Right renal cortex interstitium (tissue), 3 donors: ENCODE measurements at regions not wholly inside any gene's neighbourhood (a gene's known extent, or its start where the extent isn't known, plus 50 kb on each side); places are given as distances from the start of the nearest gene placed in this dataset.
"Not testable (repeated sequence)": the region's sequence is repeated elsewhere in the genome, so short reads cannot be mapped to it uniquely, and the experiment has no call there.

Experiments used
- DNase-seq, 3 donors: peaks; one replicate each; pipeline ENCODE4 v3.0.0-alpha.2; 2013; ENCODE audit warnings: low read depth in 3 of 3, low spot score in 2 of 3

DNA sequence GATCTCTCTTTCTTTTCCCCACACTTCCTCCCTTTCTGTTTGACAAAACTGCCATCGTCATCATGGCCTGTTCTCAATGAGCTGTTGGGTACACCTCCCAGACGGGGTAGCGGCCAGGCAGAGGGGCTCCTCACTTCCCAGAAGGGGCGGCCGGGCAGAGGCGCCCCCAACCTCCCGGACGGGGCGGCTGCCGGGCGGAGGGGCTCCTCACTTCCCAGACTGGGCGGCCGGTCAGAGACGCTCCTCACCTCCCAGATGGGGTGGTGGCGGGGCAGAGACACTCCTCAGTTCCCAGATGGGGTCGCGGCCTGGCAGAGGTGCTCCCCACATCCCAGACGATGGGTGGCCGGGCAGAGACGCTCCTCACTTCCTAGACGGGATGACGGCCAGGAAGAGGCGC lies 184.3 kb upstream of the FRMD6 start:
- DNase-seq = not testable (repeated sequence)

DNA sequence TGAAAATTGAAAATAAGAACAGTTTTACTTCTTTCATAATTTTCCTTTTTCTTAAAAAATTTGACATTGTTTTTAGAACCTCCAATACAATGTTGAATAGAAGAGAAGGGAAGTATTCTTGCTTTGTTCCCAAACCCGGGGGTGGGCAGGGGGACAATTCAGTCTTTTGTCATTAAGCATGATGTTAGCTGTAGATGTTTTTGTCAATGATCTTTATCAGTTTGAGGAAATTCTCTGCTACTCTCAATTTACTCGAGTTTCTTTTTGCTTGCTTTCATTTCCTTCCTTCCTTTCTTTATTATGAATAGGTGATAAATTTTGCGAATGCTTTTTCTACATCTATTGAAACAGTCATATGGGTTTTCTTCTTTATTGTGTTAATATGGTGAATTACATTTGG lies 183.2 kb upstream of the FRMD6 start:
- no peak for DNase-seq

DNA sequence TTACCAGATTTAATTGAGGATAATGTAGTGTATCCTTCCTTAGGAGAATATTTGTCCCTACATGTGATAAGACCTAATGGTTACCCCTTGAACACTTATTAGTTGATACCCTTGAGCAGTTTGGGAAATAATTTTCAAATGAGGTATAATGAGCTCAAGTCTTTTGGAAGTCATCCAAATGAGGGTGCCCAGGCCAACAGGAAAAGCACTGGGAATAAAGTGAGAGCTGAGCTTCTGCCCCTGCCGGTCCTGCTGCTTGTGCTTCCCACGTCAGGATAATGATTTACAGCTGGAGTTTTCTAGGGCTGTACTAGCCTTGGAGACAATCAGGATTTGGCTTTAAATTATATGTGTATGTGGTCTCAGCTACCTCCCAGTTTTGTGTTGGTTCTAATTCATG lies 178.8 kb upstream of the FRMD6 start:
- no peak for DNase-seq

DNA sequence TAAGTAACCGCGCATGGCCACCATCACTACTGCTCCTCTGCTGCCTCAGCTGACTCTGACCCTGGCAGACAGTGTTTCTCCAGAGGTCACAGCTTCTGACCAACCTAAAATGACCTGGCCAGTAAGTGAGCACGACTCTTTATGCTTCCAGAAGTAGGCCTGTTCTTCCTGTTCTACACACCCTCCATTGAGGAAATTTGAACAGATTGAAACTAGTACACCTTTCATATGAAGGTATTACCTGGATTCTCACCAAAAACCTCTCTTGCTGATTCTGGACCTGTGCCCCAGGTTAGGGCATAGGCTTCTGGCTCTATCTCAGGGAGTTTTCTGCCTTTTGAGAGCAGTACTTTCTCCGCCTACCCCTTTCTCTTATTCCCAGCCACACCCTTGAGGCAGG lies 178.4 kb upstream of the FRMD6 start:
- no peak for DNase-seq

DNA sequence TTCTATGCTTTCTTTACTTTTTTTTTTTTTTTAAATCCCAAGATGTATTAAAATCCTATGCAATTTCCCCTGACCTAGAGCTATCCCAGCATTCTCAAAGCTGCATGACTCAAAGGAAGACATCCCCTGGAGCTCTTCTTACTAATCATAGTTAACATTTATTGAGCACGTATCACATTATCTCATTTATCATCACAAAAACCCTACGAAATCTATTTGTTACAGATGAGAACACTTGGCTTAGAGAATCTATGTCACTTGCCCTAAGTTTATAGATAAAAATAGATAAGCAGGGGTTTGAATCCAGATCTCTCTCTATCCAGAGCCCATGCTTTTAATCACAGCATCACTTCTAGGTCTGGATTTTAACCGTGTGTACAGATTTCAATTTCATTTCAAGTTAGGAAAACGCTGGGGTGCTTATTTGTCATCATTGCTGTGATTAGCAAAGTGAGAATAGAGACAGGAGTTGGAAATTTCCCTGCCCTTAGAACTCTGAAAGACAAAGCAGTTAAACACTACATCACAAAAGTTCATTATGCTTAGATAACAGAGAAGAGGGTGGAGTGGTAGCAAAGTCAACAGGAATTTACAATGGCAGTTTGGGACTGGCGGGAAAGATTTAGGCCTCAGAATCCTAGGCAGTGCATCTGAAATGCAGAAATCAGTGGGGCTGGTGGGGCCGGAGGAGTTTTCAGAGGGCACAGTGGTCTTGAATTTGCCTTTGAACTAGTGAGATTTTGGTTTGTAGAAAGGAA lies 177.7 kb upstream of the FRMD6 start:
- DNase-seq = no peak

DNA sequence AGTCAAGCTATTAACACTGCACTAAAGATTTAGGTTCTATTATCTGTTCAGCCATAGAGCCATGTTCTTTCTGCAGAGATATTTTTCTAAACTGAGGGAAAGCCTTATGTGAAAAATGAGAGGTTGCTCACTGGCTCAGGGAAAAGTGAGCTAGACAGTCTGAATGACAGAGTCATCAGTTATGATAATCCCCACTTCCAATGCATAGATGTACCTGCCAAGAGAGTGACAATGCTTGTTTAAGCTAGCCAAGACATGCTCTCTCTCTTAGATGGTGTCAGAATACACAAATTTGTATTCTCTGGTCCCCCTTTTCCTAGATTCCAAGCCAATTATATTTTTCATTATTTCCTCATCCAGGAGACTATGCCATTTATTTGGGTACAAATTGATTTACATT lies 176.9 kb upstream of the FRMD6 start:
- DNase-seq = no peak

DNA sequence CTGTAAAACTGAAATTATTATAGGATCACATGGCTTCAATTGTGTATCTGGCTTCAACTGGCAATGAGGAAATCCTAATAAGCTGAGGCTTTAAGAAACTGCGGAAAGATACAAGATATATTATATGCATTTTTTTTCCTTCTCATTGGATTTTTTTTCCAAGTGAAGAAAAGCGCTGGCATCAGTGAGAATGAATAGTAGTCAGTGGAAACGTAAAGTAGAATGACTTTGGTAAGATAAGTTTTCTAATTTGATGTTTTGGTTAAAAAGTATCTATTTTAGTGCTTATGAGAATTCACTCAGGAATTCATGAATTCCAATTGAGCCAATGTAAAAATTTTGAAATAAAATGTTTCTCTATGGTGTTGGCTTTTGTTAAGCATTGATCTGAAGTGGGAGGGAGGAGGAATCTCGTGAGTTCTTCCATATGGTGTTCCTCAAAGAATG lies 173.5 kb upstream of the FRMD6 start:
- no peak for DNase-seq

DNA sequence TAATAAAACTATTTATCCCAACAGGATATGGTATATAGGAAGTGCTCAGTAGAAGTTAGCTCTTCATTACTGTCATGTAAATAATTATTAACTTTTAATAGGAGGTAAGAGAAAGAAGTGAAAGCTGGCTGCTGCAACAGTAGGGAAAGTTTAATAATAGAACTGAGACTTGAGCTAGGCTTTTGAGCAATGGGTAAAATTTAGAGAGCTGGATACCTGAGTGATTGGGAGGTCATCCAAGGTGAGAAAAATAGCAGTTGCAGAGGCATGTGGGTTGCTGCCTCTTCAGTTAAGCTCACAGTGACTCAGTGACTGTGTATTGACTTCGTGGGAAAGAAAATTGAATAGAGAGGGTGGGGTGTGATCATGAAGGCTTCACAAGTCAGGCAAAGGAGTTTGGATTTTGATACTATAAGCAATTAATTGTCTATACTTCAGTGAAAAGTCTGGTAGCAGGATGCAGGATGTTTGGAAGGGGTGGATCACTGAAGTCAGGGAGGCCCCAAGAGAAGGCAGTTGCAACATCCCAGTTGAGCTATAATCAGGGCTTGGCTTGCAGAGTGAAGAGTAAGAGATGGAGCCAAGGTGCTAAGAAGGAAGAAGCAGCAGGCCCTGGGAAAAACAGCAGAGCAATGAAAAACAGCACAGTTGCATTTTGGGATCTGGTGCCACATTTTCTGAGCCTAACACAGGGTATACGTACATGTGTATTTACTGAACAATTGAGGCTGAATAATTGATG lies 172.0 kb upstream of the FRMD6 start:
- DNase-seq = no peak

DNA sequence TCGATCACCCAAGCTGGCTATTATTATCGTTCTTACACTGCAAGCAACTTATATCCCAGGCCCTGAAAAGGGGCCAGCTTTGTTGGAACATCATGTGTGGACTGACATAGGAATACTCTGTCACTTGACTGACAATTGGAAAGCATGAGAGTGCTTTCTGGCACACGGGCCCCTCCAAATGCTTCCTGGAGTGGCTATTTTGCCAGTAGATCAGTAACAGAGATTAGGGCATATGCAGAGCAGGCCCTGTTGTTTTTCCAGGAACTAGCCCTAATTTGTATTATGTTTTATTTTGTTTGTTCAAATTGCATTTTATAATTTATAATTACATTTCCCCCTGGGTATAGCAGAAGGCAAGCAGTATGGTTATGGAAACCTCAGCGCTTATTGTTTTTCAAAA lies 170.1 kb upstream of the FRMD6 start:
- DNase-seq = no peak

DNA sequence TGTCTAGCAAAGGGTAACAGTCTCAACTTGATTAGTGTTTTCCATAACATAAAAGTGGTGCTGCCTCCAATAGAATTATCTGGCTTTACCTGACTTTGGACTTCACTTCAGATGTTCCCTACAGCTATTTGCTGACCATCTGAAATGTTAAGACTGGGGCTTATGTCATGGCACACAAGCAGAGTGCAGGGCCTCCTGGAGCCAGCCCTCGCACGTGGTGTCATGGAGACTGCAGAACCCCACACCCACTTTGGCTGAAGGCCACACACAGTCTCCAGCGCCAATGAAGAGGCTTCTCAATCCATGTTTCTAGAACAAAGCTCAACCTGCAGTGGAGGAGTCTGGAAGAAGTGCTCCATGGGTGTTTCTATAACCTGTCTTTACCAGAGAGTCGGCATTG lies 169.6 kb upstream of the FRMD6 start:
- no peak for DNase-seq

DNA sequence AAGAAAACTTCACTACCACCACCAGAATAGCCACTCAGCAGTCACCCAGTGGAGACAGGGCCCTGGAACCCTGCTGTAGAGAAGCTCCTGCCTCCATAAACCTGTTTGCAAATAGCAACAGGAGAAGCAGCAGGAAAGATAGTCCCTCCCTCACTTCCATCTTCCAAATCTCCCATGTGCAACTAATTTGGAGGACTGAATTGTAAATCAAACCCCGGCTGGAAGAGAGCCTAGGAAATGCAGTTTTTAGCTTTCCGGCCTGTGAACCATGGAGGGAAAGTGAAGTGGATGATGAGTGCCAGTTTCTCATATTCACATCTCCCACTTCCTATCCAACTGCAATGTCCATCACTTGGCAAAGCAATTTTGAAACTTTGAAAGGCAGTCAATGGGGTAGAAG lies 167.2 kb upstream of the FRMD6 start:
- no peak for DNase-seq

DNA sequence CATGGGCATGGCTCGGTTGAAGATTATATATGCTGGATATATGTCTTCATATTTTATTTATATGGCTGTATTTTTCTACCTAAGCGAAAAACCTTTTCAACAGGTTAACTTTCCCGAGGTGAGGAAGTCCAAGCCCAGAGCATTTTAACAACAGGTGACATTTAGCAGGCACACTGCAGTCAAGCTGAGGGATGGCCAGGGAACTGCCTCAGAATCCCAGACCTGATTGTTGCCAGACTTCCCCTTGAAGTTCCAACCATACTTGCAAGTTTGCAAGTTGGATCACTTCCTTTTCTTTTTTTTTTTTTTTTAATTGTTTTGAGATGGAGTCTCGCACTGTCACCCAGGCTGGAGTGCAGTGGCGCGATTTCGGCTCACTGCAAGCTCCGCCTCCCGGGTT lies 166.0 kb upstream of the FRMD6 start:
- no peak for DNase-seq

DNA sequence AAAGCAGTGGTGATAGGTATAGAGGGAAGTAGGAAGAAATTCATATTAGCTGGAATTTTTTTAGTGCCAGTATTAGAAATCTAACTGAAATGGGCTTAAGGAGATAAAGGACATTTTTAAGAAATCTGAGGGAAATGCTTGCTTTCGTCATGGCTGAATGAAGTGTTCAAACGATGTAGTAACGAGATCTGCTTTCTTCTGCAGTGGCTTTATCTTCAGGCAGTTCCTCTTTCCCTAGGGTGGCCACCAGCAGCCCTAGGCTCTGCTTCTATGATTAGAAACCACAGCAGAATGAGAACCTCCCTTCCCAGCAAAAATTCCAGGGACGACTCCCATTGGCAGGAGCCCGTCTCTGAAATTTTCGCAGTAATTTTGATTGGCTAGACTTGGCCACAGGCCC lies 163.9 kb upstream of the FRMD6 start:
- no peak for DNase-seq

DNA sequence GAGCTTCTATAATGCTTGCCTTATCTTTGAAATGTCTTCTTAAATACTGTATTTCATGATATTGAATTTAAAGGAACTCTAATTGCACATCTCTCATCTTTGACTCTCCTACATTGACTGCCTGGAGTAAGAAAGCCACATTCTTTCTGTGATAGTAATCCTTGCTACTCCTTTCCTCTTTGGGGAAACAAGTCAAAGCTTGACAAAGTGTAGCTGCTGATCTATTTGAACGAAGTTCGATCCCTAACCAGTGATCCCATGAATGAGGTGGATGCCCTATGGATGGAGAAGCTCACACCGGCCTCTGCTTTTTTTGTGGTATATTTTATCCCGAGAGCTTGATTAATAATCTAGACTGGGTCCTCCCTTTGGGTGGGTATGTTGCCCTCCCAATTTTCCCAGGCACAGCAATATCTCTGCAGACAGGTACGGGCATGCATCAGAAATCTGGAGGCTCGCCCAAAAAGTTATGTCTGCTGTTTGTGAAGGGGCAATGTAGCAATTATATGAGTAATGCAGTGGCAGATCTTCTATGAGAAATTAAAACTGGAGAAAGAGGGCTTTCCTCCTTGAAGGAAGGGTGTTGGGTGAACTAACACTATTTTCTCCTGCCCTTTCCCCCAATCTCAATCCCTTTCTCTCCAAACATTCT lies 163.0 kb upstream of the FRMD6 start:
- DNase-seq = no peak

DNA sequence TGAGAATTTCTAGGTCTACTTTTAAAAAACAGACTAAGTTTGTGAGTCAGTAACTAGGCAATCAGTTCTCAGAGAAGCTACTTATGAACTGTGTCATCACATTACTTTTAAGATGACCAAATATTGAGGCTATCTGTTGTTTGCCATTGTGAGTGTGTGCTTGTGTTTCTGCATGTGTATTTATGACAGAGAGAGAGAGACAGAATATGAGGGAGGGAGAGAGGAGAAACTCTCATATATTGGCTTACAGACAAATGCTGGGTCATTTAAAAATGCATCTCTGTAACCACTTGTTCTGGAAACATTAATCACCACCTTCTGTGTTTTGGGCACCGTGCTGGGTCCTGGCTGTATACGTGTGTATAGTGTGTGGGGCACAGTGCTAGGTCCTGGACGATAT lies 161.5 kb upstream of the FRMD6 start:
- no peak for DNase-seq

DNA sequence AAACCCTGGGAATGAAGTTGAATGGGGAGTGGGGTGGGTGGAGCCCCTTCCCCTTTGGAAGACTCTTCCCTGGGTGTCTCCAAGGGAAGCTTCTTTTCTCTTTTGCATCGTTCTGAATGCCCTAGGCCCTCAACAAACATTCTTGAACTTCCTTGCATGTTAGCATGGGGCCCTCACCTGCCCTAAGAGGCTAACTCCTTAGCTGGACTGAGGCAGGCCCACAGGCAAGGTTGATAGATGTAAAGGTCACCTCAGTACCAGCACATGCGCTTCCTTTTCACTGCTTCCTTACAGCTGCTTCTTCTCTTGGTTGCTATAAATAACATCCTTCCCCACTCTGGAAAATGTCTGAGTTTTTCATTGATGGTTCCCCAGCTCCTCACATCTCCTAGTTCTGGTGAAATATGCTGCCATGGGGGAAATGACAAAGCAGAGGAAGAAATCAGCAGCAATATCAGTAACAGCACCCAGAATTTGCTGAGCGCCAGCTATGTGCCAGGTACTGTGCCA lies 160.6 kb upstream of the FRMD6 start:
- DNase-seq = no peak

DNA sequence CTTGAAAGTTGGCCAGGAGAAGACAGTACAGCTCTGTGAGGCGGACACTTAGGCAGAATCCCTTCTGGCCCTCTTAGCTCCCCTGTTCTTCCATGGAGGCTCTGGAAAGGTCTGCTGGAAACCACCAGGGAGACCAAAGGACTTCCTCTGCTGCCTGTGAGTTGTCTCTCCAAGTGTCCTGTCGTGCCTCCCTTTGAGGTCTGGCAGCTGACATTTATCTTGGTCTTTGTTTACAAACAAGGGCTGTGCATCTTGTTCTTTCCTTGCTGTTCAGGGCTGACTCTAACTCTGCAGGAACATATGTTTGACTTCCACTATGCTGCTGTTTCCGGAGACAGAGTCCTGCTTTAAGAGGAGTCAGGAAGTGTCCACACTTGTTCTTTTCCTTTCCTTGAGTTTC lies 159.9 kb upstream of the FRMD6 start:
- DNase-seq = no peak

DNA sequence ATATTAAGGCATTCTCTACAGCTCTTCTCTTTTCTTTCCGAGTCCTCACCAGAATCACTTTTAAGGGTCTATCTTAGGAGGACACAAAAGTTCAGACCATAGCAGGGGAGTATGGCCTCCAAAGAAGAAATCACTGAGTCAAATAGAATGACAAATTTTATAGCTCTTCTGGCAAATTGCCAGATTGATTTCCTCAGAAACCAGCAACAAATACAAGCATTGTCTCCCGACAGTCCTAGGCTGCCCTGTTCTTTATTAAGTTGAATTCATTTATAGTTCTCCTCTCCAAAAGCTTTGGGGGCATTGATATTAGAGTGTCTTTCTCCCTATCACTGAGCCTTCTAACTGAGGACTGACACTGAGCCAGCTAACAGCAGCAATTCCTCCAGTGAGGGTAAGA lies 156.4 kb upstream of the FRMD6 start:
- DNase-seq = no peak

DNA sequence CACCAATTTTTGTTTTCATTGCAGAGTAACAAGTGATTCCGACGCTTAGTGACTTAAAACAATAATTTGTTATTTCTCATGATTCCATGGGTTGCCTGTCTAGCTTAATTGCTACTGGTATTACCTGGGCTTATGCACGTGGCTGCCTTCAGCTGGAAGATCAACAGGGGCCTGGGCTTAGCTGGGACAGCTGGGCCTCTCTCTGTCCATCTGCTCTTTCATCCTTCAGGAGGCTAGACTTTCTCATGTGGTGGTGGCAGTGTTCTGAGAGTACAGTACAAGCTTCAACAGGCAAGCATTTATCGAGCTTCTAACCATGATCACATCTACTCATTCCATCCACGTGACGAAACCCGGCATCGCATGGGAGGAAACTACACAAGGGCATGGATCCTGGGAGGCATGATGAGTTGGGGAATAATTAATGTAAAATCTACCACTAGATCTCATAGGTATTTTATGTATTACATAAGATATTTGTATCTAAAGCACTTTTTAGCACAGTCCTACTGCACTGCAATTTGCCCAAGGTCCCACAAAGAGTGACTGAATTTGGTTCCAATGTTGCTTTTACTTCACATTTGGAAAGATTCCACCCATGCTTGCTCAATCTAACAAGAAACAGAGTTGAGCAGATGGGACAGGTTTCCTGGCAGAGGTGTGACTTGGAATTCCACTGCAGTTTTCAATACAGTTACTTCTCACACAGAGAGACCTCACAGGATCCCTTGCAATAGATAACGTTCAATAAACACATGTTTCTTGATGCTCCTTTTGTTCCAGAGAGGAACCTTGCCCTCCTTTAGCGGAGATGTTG lies 153.1 kb upstream of the FRMD6 start:
- no peak for DNase-seq

DNA sequence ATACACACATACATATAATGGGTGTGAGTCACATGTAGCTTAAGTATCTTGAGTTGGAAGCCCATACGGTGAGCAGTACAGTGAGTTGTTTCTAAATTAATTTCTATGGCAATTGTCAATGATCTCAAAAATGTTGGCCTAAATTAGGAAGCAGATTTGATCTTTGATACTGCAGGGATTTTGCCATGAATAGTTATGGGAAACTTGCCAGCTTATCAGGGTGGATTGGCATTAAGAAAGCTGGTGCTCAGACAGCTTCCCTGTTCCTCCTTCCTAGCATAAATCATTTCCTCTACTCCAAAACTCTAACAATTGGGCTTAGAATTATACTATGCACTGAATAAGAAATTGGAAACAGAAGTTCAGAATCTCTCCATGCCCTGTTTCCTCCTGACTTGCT lies 150.9 kb upstream of the FRMD6 start:
- no peak for DNase-seq

DNA sequence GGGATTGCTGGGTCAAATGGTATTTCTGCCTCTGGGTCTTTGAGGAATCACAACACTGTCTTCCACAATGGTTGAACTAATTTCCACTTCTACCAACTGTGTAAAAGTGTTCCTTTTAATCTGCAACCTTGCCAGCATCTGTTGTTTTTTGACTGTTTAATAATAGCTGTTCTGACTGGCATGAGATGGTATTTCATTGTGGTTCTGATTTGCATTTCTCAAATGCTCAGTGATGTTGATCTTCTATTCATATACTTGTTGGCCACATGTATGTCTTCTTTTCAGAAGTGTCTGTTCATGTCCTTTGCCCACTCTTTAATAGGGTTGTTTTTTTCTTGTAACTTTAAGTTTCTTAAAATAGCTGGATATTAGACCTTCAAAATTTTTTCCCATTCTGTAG lies 150.0 kb upstream of the FRMD6 start:
- no peak for DNase-seq
